OCI-LY1 (cell line): ENCODE measurements at regions not wholly inside any gene's neighbourhood (a gene's known extent, or its start where the extent isn't known, plus 50 kb on each side); places are given as distances from the start of the nearest gene placed in this dataset.

ENCODE experiments used
- H2AFZ ChIP-seq: fragments of 200-600 bp; sonication (generic), shearing (Covaris generic); 2 replicates; pipeline ENCODE4 v1.6.0; 2014; ENCODE audit warnings: antibody characterized with exemption, mild to moderate bottlenecking, low read length
- H3F3A ChIP-seq: fragments of 200-600 bp; sonication (generic), shearing (Covaris generic); 2 replicates; pipeline ENCODE4 v1.6.0; 2014; ENCODE audit warnings: mild to moderate bottlenecking, antibody characterized with exemption, low read length, moderate library complexity; ENCODE audit not compliant: insufficient read depth
- H3K27ac ChIP-seq: fragments of 200-600 bp; sonication (generic); 2 replicates; pipeline ENCODE4 v1.5.1; 2014; ENCODE audit warnings: low read length, mixed run types, mild to moderate bottlenecking, low read depth; ENCODE audit not compliant: poor library complexity, severe bottlenecking
- H3K27me3 ChIP-seq: fragments of 200-600 bp; sonication (generic); 2 replicates; pipeline ENCODE4 v1.6.0; 2014; ENCODE audit warnings: antibody characterized with exemption, mild to moderate bottlenecking, low read length, moderate library complexity; ENCODE audit not compliant: insufficient read depth
- H3K36me3 ChIP-seq: fragments of 200-600 bp; sonication (generic); 2 replicates; pipeline ENCODE4 v1.6.1; 2014; ENCODE audit warnings: mild to moderate bottlenecking, antibody characterized with exemption, low read length, moderate library complexity, mixed read lengths; ENCODE audit not compliant: insufficient read depth
- H3K4me1 ChIP-seq: fragments of 200-600 bp; sonication (generic); 2 replicates; pipeline ENCODE4 v1.5.1; 2014; ENCODE audit warnings: mild to moderate bottlenecking, low read length, moderate library complexity; ENCODE audit not compliant: insufficient read depth, severe bottlenecking
- H3K4me2 ChIP-seq: fragments of 200-600 bp; sonication (generic), shearing (Covaris generic); 2 replicates; pipeline ENCODE4 v1.6.1; 2014; ENCODE audit warnings: low read length
- H3K4me3 ChIP-seq: fragments of 200-600 bp; sonication (generic); 2 replicates; pipeline ENCODE4 v1.5.1; 2014; ENCODE audit warnings: low read length, low read depth, mild to moderate bottlenecking, mixed read lengths; ENCODE audit not compliant: poor library complexity, severe bottlenecking
- H3K79me2 ChIP-seq: fragments of 200-600 bp; shearing (Covaris generic); 2 replicates; pipeline ENCODE4 v1.6.1; 2016; ENCODE audit warnings: mixed run types, low read length, mixed read lengths; ENCODE audit not compliant: insufficient read depth
- H3K9ac ChIP-seq: fragments of 200-600 bp; sonication (generic), shearing (Covaris generic); 2 replicates; pipeline ENCODE4 v1.6.1; 2014; ENCODE audit warnings: mild to moderate bottlenecking, low read length, mixed read lengths
- H3K9me2 ChIP-seq: fragments of 200-600 bp; sonication (generic), shearing (Covaris generic); 2 replicates; pipeline ENCODE4 v1.6.1; 2014; ENCODE audit warnings: low read depth, mild to moderate bottlenecking, low read length, mixed read lengths
- H3K9me3 ChIP-seq: fragments of 200-600 bp; shearing (Covaris generic); 2 replicates; pipeline ENCODE4 v1.6.1; 2014; ENCODE audit warnings: low read length, mixed read lengths
- H4K20me1 ChIP-seq: fragments of 200-600 bp; sonication (generic), shearing (Covaris generic); 2 replicates; pipeline ENCODE4 v1.6.0; 2016; ENCODE audit warnings: mild to moderate bottlenecking, low read length; ENCODE audit not compliant: insufficient read depth
- CTCF ChIP-seq: fragments of 200-600 bp; sonication (generic), shearing (Covaris generic); IDR thresholded peaks from 2 replicates; pipeline ENCODE4 v1.5.1; 2017; ENCODE audit warnings: mild to moderate bottlenecking, antibody characterized with exemption, low read length, moderate library complexity, mixed read lengths
- EZH2 ChIP-seq: fragments of 200-600 bp; sonication (generic), shearing (Covaris generic); IDR thresholded peaks from 2 replicates; pipeline ENCODE4 v1.8.0; 2017; ENCODE audit warnings: borderline replicate concordance, mixed run types, mild to moderate bottlenecking, antibody characterized with exemption, low read length, moderate library complexity, mixed read lengths

GRCh38 chr6:146999766-147000165 lies 204.5 kb upstream of the STXBP5 start:
- TF ChIP-seq EZH2: no peak
- Histone ChIP-seq H3K9me2 (no peaks in the 10 kb centered on the region), H2AFZ (no peak overlapping the region), H3K79me2 (no peaks in the 10 kb centered on the region), H3K9ac (no peak overlapping the region), H3K36me3 (no peaks in the 10 kb centered on the region), H3K9me3 (no peaks in the 10 kb centered on the region), H3K4me2 (no peak overlapping the region), H3K27me3 (no peaks in the 10 kb centered on the region), H3K27ac (no peak overlapping the region), H3K4me1 (no peaks in the 10 kb centered on the region), H3F3A (no peaks in the 10 kb centered on the region), H3K4me3 (no peak overlapping the region), H4K20me1 (no peaks in the 10 kb centered on the region)

GRCh38 chr6:147000545-147001488 lies 203.4 kb upstream of the STXBP5 start:
- H3K9ac ChIP-seq: no peak overlapping the region

GRCh38 chr6:147001621-147002020 lies 202.6 kb upstream of the STXBP5 start:
- no peaks in the 10 kb centered on the region for H3K27me3 ChIP-seq
- H3K4me1 ChIP-seq: no peaks in the 10 kb centered on the region
- no peak overlapping the region for H3K4me2 ChIP-seq
- no peak overlapping the region for H3K4me3 ChIP-seq
- no peaks in the 10 kb centered on the region for H3K9me3 ChIP-seq
- H3K27ac ChIP-seq: no peak overlapping the region
- no peak overlapping the region for H2AFZ ChIP-seq
- H3K9ac ChIP-seq: no peak overlapping the region
- H4K20me1 ChIP-seq: no peaks in the 10 kb centered on the region
- no peaks in the 10 kb centered on the region for H3K79me2 ChIP-seq
- TF ChIP-seq CTCF: no peak
- no peak for TF ChIP-seq EZH2
- H3K9me2 ChIP-seq: no peaks in the 10 kb centered on the region
- H3F3A ChIP-seq: no peaks in the 10 kb centered on the region
- no peaks in the 10 kb centered on the region for H3K36me3 ChIP-seq

More at GRCh38 chr6:147000545-147001488, 203.4 kb upstream of the STXBP5 start:
- Histone ChIP-seq H3K27me3 (no peaks in the 10 kb centered on the region), H4K20me1 (no peaks in the 10 kb centered on the region), H2AFZ (no peak overlapping the region), H3K4me1 (no peaks in the 10 kb centered on the region), H3K9me2 (no peaks in the 10 kb centered on the region), H3K36me3 (no peaks in the 10 kb centered on the region), H3K27ac (no peak overlapping the region), H3K4me2 (no peak overlapping the region), H3K79me2 (no peaks in the 10 kb centered on the region), H3K9me3 (no peaks in the 10 kb centered on the region), H3F3A (no peaks in the 10 kb centered on the region), H3K4me3 (no peak overlapping the region)
- TF ChIP-seq EZH2 (no peak), CTCF (no peak)

GRCh38 chr6:147003186-147003585 lies 201.0 kb upstream of the STXBP5 start:
- Histone ChIP-seq H3K36me3 (no peaks in the 10 kb centered on the region), H4K20me1 (no peaks in the 10 kb centered on the region), H3K4me2 (no peak overlapping the region), H3K4me3 (no peak overlapping the region), H3F3A (no peaks in the 10 kb centered on the region), H2AFZ (no peak overlapping the region), H3K79me2 (no peaks in the 10 kb centered on the region), H3K9me2 (no peaks in the 10 kb centered on the region), H3K27ac (no peak overlapping the region), H3K4me1 (no peaks in the 10 kb centered on the region), H3K9ac (no peak overlapping the region), H3K27me3 (no peaks in the 10 kb centered on the region), H3K9me3 (no peaks in the 10 kb centered on the region)
- TF ChIP-seq CTCF (no peak), EZH2 (no peak)
